WI38 (cell line): ENCODE measurements at regions not wholly inside any gene's neighbourhood (a gene's known extent, or its start where the extent isn't known, plus 50 kb on each side); places are given as distances from the start of the nearest gene placed in this dataset.
"Not testable (repeated sequence)": the region's sequence is repeated elsewhere in the genome, so short reads cannot be mapped to it uniquely, and the experiment has no call there.

ENCODE experiments used
- H3K4me3 ChIP-seq: 2 replicates; pipeline ENCODE4 v1.5.1; 2011; ENCODE audit warnings: low read depth, mild to moderate bottlenecking, control low read depth, low read length
- CTCF ChIP-seq: IDR thresholded peaks from 2 replicates; pipeline ENCODE4 v1.5.1; 2012; ENCODE audit warnings: low read depth, mild to moderate bottlenecking, control low read depth, low read length

GRCh38 chr4:59772641-59773139, 1427.4 kb upstream of the ADGRL3 start:
- TF ChIP-seq CTCF: no peak
- H3K4me3 ChIP-seq: no peak overlapping the region

- H3K4me3 ChIP-seq: not testable (repeated sequence)
These were observed 1419.9 kb upstream of the ADGRL3 start for GRCh38 chr4:59780271-59780670.

GRCh38 chr4:59805176-59805575, 1395.0 kb upstream of the ADGRL3 start:
- no peak overlapping the region for H3K4me3 ChIP-seq
- no peak for TF ChIP-seq CTCF

GRCh38 chr4:59814402-59815010, 1385.6 kb upstream of the ADGRL3 start:
- no peak for TF ChIP-seq CTCF
- no peak overlapping the region for H3K4me3 ChIP-seq

- H3K4me3 ChIP-seq: no peak overlapping the region
These were observed 1381.5 kb upstream of the ADGRL3 start for GRCh38 chr4:59818656-59819055.

GRCh38 chr4:59823311-59823710, 1376.8 kb upstream of the ADGRL3 start:
- no peak for TF ChIP-seq CTCF
- H3K4me3 ChIP-seq: no peak overlapping the region

More at GRCh38 chr4:59818656-59819055, 1381.5 kb upstream of the ADGRL3 start:
- no peak for TF ChIP-seq CTCF

- TF ChIP-seq CTCF: no peak
- no peak overlapping the region for H3K4me3 ChIP-seq
These were observed 1375.0 kb upstream of the ADGRL3 start for GRCh38 chr4:59825104-59825503.

- H3K4me3 ChIP-seq: no peak overlapping the region
- no peak for TF ChIP-seq CTCF
These were observed 1368.4 kb upstream of the ADGRL3 start for GRCh38 chr4:59831746-59832145.
